NCI-H82 treated with DMSO at 0.1 percent for 48 hours (cell line): ENCODE measurements at regions not wholly inside any gene's neighbourhood (a gene's known extent, or its start where the extent isn't known, plus 50 kb on each side); places are given as distances from the start of the nearest gene placed in this dataset.

Experiments
- DNase-seq: peaks from one replicate; lab custom pipeline; 2025; ENCODE audit not compliant: unreplicated experiment; lab: John Stamatoyannopoulos, UW

DNA sequence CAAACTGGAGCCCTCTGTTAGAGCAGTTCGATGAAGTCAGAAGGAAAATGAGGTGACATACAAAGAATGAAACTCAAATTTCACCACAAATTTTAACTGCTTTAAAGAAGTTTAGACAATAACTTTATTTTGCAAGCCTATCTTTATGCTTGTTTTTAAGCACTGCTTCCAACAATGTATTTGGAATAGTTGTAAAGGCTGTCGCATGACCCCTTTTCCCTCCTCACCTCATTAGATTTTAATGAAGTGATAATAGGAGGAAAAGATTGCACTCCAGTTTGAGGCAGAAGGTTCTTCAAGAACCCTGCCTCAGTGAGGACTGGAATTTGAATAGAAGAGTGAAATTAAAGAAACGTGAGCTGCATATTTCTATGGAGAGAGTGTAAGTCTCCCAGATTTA, 386.1 kb upstream of the NR3C2 start:
- no peak for DNase-seq

DNA sequence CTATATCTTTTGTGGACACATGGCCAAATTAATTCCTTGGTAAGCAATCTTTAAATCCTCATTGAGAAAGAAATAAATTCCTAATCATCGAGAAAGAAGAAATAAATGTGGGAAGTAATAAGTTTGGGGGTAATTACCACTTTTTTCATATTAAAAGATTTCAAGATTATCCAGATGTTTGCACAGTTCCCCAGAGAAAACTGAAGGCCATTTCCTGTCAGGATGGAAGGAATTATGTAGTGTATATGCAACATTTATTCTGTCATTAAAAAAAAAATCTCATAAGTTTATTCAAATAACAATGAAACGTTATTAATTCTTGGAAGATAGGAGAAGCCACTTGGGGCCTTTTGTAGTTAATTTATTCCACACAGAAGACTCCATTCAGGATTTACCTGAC, 385.6 kb upstream of the NR3C2 start:
- DNase-seq: no peak

DNA sequence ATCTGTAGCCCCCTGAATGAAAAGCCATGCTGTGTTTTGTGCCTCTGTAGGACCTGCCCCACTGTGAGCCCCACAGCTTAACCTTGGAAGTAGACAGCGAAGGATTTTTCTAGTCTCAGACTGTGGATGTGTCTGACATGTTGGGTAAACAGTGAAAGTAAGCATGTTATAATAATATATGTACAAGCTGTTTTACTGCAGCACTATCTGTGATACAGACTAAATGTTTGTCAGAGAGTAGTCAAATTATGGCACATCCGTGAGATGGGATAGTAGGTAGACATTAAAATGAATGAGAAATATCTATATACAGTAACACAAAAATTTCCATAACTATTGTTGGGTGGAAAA, 381.2 kb upstream of the NR3C2 start:
- DNase-seq: no peak

DNA sequence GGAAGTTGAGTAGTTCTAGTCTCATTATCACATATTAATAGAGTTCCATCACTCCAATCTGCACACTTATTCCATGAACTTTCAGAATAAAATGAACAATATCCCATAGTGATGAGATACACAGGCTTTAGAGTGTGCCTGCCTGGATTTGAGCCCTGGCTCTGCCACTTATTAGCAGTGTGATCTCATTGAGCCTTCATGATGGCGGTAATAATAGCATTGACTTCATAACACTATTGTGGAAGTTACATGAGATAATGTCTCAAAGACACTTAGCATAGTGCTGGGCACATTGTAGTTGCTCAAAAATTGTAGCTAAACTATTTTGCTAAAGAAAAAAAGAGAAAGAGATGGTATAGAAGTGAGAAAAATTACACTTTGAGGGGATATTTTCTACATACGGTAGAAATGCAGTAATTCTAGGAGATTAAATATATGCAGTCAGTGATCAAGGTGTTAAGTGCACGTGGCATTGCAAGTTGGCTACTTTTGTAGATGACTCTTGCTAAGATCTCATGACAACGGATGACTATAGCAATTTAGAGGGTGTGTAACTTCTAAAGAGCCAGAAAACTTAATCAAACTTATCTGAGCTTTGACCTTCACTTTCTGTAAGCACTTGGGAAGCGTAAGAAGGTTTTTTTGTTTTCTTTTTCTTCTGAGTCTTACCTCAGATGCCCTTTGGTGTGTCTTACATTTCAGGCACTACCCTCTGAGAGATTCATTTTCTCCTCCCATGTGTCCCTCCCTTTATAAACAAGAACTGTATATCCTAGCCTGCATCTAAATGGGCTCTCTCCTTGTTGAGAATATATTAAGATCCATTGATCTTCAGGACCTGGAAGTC, 380.6 kb upstream of the NR3C2 start:
- no peak for DNase-seq

DNA sequence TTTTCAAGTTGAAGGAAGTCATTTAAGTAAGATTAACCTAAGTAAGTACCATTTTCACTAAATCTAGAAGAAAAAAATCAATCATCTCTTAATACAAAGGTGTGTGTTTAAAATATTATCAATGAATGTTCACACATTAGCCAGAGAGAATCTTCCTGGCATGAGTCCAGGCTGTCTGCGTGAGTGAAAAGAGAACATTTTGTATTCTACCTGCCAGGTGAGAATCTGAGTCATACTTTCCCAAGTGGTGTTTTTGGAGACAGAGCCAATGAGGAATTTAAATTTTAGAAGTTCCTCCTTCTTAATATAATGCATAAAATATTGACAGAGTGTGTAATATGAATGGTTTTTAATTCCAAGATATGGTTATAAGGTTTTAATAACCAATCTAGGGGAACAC, 371.8 kb upstream of the NR3C2 start:
- DNase-seq: no peak

- DNase-seq: no peak
These were observed 371.1 kb upstream of the NR3C2 start for GRCh38 chr4:148813289-148813688.

- no peak for DNase-seq
These were observed 369.9 kb upstream of the NR3C2 start for GRCh38 chr4:148812101-148812500.

GRCh38 chr4:148810461-148810860, 368.2 kb upstream of the NR3C2 start:
- no peak for DNase-seq

GRCh38 chr4:148808416-148808815, 366.2 kb upstream of the NR3C2 start:
- DNase-seq: no peak

GRCh38 chr4:148800940-148801339, 358.7 kb upstream of the NR3C2 start:
- no peak for DNase-seq

GRCh38 chr4:148800336-148800885, 358.2 kb upstream of the NR3C2 start:
- DNase-seq: no peak

- DNase-seq: no peak
These were observed 353.1 kb upstream of the NR3C2 start for GRCh38 chr4:148795156-148795864.

- DNase-seq: no peak
These were observed 351.0 kb upstream of the NR3C2 start for GRCh38 chr4:148793221-148793620.

GRCh38 chr4:148790691-148791090, 348.5 kb upstream of the NR3C2 start:
- DNase-seq: no peak

GRCh38 chr4:148790246-148790645, 348.0 kb upstream of the NR3C2 start:
- no peak for DNase-seq

GRCh38 chr4:148787831-148788477, 345.7 kb upstream of the NR3C2 start:
- DNase-seq: no peak

- no peak for DNase-seq
These were observed 345.1 kb upstream of the NR3C2 start for GRCh38 chr4:148787285-148787684.

- DNase-seq: no peak
These were observed 344.5 kb upstream of the NR3C2 start for GRCh38 chr4:148786699-148787098.

DNA sequence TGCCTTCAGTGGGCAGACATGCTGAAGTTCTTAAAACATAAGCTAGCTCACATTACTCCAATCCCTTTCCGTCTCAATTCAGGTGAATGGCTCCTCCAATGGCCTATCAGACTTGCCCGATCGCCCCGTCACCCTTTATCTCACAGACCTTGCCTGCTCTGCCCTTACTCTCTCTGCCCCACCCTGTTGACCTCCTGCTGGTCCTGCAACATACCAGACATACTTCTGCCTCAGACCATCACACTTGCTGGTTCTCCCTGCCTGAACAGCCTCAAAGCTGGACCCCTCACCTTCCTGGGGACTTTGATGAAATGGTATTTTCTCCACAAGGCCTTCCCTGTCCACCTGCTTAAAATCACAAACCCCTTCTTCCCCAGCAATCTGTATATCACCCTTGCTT, 340.1 kb upstream of the NR3C2 start:
- no peak for DNase-seq

DNA sequence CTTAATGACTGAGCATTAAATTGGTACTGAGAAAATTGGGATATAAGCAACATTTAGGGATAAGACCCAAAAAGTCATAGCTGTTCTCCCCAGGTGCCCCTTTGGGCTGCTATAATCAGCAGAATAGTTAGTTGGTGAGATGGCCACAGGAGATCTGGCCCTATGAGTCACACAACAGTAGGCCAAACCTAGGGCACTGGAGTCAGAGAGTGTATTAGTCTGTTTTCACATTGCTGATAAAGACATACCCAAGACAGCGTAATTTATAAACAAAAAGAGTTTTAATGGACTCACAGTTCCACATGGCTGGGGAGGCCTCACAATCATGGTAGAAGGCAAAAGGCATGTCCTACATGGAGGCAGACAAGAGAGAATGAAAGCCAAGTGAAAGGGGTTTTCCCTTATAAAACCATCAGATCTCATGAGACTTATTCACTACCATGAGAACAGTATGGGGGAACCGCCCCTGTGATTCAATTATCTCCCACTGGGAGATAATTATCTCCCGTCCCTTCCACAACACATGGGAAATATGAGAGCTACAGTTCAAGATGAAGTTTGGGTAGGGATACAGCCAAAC, 338.3 kb upstream of the NR3C2 start:
- no peak for DNase-seq

- DNase-seq: no peak
These were observed 337.6 kb upstream of the NR3C2 start for GRCh38 chr4:148779771-148780170.
